Heart left ventricle (tissue), 16 donors: ENCODE measurements at regions not wholly inside any gene's neighbourhood (a gene's known extent, or its start where the extent isn't known, plus 50 kb on each side); places are given as distances from the start of the nearest gene placed in this dataset.

Experiments
- ATAC-seq, 4 donors: fragments of 200-7000 bp; cut with Tn5 transposase; one replicate each; pipeline ENCODE4 v1.9.1; 2020 to 2022; ENCODE audit warnings: moderate library complexity in 4 of 4, mild to moderate bottlenecking in 3 of 4, moderate number of reproducible peaks in 1 of 4
- DNase-seq, 5 donors: peaks; one replicate each; pipeline ENCODE4 v3.0.0-alpha.2; 2020
- H3K27ac ChIP-seq, 12 donors: fragments of 200-600 bp; sonication (generic) in 4 of 12; one replicate each; pipeline versions ENCODE4 v1.5.0 to v1.8.0; 2016 to 2022; ENCODE audit warnings: mild to moderate bottlenecking in 2 of 12
- H3K27me3 ChIP-seq, 9 donors: fragments of 200-600 bp; sonication (generic) in 2 of 9; one replicate each; pipeline versions ENCODE4 v1.5.1 to v1.8.0; 2016 to 2022; ENCODE audit warnings: mild to moderate bottlenecking in 3 of 9
- H3K36me3 ChIP-seq, 9 donors: fragments of 200-600 bp; sonication (generic) in 2 of 9; one replicate each; pipeline versions ENCODE4 v1.5.0 to v1.8.0; 2018 to 2022; ENCODE audit warnings: mild to moderate bottlenecking in 2 of 9
- H3K4me1 ChIP-seq, 12 donors: fragments of 200-600 bp; sonication (generic) in 4 of 12; one replicate each; pipeline versions ENCODE4 v1.5.0 to v1.8.0; 2016 to 2022; ENCODE audit warnings: mild to moderate bottlenecking in 3 of 12
- H3K4me3 ChIP-seq, 12 donors: fragments of 200-600 bp; sonication (generic) in 4 of 12; one replicate each; pipeline versions ENCODE4 v1.5.0 to v1.8.0; 2017 to 2022; ENCODE audit warnings: mild to moderate bottlenecking in 9 of 12, moderate library complexity in 4 of 12
- H3K9me3 ChIP-seq, 12 donors: fragments of 200-600 bp; sonication (generic) in 4 of 12; one replicate each; pipeline versions ENCODE4 v1.5.0 to v1.8.0; 2016 to 2022; ENCODE audit warnings: mild to moderate bottlenecking in 1 of 12
- POLR2A ChIP-seq, 2 donors: fragments of 450-650 bp; IDR thresholded peaks; one replicate each; pipeline ENCODE4 v1.6.1; 2017; ENCODE audit warnings: antibody characterized with exemption in 2 of 2, mild to moderate bottlenecking in 2 of 2, moderate library complexity in 2 of 2
- WGBS, 4 donors: extraction: QIAGEN DNeasy Blood & Tissue Kit in 2 of 4; methylation state at CpG; one replicate each; pipeline versions ENCODE4 v1.1.5 to v1.1.7; 2013 to 2018; 5-methylcytosine and 5-hydroxymethylcytosine counted together
- intact Hi-C, 10 donors: fragments of 100-400 bp; cut with DNase I; formaldehyde crosslinking; loops; one replicate each; pipeline versions ENCODE4 v1.11.1 to v1.14.2; 2022
- TF ChIP-seq, protein P1 (sequence below), 12 donors: fragments of 200-600 bp; sonication (generic) in 4 of 12; IDR thresholded peaks; one replicate each; pipeline versions ENCODE4 v1.5.0 to v1.8.0; 2018 to 2022; ENCODE audit warnings: antibody characterized with exemption in 12 of 12, mild to moderate bottlenecking in 5 of 12
- donor health status: ischemic (EF 13 %, LVEDD 7.1; RV severe dilation, severe dysfunction).
- donor health status: healthy with polysubstance abuse.
- donor health status: DM: no; HTN: yes; CAD: no.
- donor health status: DM: no; HTN: no; CAD: no.
- donor health status: ischemic (EF 25% LVEDD 6.9; RV normal size, moderate dysfunction).
- donor health status: ischemic (EF 25% LVEDD 5.7; RV mildly dilated, moderate dysfunction).
- donor health status: healthy.
- donor health status: DM: yes; HTN: yes; CAD: no.
- donor health status: ischemic (EF 35%, LVEDD 5.7; RV mildly dilated, moderate dysfunction).
- donor health status: nonischemic (EF 11% LVEDD 7.7; RV severe dilation, severe dysfunction).
- donor health status: DM: yes; HTN: yes; CAD: no.
- donor health status: PGD.
- donor health status: ischemic (EF 29% LVEDD 5.4; RV normal size, mild dysfunction).
- donor health status: nonischemic (EF 23%, LVEDD 6.1; RV moderate dilation, normal function).

DNA sequence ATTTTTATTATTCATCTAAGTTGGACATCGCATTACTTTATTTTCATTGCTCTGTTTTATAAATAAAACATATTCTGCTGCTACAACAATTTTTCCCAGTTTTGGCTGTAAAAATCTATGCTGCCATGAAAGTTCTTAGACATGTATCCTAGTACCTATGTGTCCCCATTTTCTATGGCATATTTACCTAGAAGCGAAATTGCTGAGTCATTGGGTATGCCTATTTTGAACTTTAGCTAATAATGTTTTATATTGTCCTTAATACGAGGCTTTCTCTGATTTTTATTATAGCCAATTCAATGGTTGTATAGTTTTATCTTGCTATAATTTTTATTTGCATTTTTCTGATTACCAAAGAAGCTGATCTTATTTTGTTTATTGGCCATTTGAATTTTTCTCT, 110.5 kb upstream of the DPP10 start:
- no peaks in the 10 kb centered on the region for H3K36me3 ChIP-seq

DNA sequence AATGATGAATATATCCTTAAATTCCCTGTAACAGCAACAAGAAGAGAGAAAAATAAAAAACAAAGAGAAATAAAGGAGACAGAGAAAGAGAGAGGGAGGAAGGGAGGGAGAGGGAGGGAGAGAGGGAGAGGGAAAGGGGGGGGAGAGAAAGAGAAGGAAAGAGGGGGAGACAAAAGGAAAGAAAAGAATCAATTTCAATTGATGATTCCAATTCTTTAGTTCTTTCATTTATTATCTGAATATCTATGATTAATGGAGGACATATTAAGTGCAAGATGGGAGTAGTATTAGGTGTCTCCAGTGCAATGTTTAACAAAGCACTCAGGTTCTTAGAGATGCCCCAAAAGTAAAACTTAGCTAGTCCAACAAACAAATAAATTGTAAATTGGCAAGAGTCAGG, 97.2 kb upstream of the DPP10 start:
- Histone ChIP-seq H3K36me3 (no peaks in the 10 kb centered on the region), H3K9me3 (peaks cover 0 to 3% (median 0%) of the 10 kb centered on the region in 12 donors), H3K4me3 (no peak overlapping the region), H3K27ac (no peak overlapping the region), H3K4me1 (no peaks in the 10 kb centered on the region), H3K27me3 (no peaks in the 10 kb centered on the region)
- no peak for ATAC-seq
- no peak for TF ChIP-seq POLR2A (IDR thresholded peaks at IDR 0.05)
- TF ChIP-seq, protein P1, sequence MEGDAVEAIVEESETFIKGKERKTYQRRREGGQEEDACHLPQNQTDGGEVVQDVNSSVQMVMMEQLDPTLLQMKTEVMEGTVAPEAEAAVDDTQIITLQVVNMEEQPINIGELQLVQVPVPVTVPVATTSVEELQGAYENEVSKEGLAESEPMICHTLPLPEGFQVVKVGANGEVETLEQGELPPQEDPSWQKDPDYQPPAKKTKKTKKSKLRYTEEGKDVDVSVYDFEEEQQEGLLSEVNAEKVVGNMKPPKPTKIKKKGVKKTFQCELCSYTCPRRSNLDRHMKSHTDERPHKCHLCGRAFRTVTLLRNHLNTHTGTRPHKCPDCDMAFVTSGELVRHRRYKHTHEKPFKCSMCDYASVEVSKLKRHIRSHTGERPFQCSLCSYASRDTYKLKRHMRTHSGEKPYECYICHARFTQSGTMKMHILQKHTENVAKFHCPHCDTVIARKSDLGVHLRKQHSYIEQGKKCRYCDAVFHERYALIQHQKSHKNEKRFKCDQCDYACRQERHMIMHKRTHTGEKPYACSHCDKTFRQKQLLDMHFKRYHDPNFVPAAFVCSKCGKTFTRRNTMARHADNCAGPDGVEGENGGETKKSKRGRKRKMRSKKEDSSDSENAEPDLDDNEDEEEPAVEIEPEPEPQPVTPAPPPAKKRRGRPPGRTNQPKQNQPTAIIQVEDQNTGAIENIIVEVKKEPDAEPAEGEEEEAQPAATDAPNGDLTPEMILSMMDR (IDR thresholded peaks at IDR 0.05) = no peak
- intact Hi-C loops = no loop called here
- no peak for DNase-seq

More for the DNA sequence above, 110.5 kb upstream of the DPP10 start:
- 78 to 82% (median 80%) methylated on average over 3 of the region's 3 CpGs for WGBS, 4 donors
- TF ChIP-seq POLR2A (IDR thresholded peaks at IDR 0.05) = no peak
- TF ChIP-seq, protein P1 (IDR thresholded peaks at IDR 0.05) = no peak
- no peak for ATAC-seq
- intact Hi-C loops = no loop called here
- Histone ChIP-seq H3K27me3 (no peaks in the 10 kb centered on the region), H3K4me3 (no peak overlapping the region), H3K4me1 (no peaks in the 10 kb centered on the region), H3K9me3 (no peaks in the 10 kb centered on the region), H3K27ac (no peak overlapping the region)
- no peak for DNase-seq

DNA sequence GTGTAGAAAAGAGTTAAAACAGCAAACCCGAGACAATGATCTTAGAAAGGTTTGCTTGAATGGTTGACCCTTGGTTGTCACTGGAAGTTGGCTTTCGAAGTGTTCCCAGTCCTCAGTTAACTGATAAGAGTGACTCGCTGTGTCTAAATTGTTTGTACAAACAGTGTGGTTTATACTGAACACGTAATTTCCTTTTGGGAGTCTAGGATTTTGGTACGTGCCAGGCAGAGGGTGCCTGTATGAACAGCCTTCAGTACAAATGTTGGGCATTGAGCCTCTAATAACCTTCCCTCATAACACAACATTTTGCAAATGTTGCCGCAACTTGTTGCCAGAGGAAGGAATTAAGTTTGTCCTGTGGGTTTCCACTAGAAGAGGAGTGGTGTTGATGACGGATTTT, 95.8 kb upstream of the DPP10 start:
- ATAC-seq = peak in 1 of 4 donors; percentile 34
- TF ChIP-seq, protein P1 (IDR thresholded peaks at IDR 0.05) = no peak
- TF ChIP-seq POLR2A (IDR thresholded peaks at IDR 0.05) = no peak

DNA sequence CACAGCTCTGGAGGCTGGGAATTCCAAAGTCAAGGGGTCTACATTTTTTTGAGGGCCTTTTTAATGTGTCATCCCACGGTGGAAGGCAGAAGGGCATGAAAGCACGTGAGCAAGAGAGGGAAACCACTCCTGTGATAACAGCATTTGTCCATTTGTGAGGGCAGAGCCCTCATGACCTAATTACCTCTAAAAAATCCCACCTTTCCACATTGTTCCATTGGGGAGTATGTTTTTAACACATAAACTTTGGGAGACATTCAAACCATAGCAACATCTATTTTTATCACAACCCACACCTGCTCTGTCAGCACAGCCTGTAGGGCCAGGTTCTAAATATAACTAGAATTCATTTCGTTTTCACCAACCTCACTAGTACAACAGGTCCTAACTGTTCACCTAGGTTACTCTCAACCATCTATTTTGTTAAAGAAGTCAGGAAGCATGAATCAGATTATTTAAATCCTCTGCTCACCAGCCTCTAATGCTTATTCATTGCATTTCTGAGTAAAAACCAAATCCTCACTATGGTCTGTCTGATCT, 92.2 kb upstream of the DPP10 start:
- Histone ChIP-seq H3K4me3 (no peak overlapping the region), H3K27me3 (no peaks in the 10 kb centered on the region), H3K36me3 (no peaks in the 10 kb centered on the region), H3K4me1 (no peaks in the 10 kb centered on the region), H3K9me3 (peaks cover 0 to 3% (median 0%) of the 10 kb centered on the region in 12 donors), H3K27ac (no peak overlapping the region)
- DNase-seq = no peak
- intact Hi-C loops = no loop called here
- ATAC-seq = no peak
- no peak for TF ChIP-seq POLR2A (IDR thresholded peaks at IDR 0.05)
- TF ChIP-seq, protein P1 (IDR thresholded peaks at IDR 0.05) = no peak
- WGBS, 4 donors = 28 to 52% (median 38%) methylated on average over 3 of the region's 3 CpGs

More for the DNA sequence above, 95.8 kb upstream of the DPP10 start:
- Histone ChIP-seq H3K4me3 (no peak overlapping the region), H3K9me3 (peaks cover 0 to 3% (median 0%) of the 10 kb centered on the region in 12 donors), H3K27ac (no peak overlapping the region), H3K27me3 (no peaks in the 10 kb centered on the region), H3K36me3 (no peaks in the 10 kb centered on the region), H3K4me1 (no peaks in the 10 kb centered on the region)
- no peak for DNase-seq
- WGBS, 4 donors = 49 to 59% (median 56%) methylated on average over 7 of the region's 7 CpGs
- intact Hi-C loops = no loop called here
